Inflammatory macrophage (primary cell): ENCODE measurements at regions not wholly inside any gene's neighbourhood (a gene's known extent, or its start where the extent isn't known, plus 50 kb on each side); places are given as distances from the start of the nearest gene placed in this dataset.

ENCODE experiments used
- DNase-seq, 2 donors: peaks; one replicate each; pipeline ENCODE4 v3.0.0-alpha.2; 2020 to 2022

DNA sequence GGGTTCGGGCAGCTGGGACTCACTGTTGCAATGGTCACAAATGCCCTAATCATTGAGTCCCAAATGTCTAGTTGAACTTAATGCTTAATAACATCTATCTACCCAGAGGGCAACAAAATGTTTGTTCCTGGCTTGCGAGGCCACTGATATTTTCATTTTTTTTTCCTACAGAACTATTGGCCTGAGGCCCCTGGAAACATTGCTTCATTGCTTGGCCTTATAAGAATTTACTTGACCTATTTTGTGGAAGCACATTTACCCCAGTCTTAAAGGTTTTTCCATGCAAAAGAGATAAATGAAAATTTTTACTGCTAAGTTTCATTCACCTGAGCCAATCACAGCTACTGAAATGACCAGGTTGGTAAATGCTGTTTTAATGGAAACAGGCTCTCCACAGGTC, 133.1 kb upstream of the RIPOR2 start:
- DNase-seq: no peak

DNA sequence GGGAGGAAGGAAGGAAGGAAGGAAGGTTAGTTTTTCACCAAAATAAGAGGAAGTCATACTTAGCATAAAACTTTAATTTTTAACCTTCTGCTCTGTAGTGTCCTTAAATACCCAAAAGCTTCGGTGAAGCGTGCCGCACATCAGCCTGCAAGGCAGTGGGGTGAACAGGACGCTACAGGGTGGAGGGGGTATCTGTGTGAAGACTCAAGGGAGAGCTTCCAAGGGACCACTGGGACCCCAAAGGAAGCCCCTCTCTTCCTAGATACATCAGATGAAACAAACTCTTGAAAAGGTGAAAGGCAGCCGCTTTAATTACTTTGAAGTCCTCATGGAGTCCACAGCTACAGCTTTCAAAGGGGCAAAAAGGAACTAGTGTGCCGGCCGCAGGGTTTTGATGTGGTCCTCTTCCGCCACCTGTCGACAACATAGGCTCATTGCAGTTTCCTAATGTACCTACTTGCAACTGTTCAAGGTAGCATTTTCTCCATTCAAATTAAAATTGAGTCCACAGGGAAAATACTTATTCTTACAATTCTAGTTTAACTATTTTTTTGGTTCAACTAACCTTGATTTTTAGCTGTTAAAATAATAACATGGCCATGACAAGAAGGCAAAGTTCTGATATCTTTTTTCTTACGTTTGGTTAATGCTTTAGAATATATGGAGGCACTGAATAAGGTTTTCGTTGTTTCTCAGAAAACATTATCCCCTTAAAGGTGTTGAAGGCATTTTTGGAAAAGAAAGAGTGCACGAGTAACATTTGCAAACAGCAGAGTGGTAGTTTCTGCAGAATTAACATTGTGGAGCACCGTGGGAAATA, 135.0 kb upstream of the RIPOR2 start:
- DNase-seq: peak; percentile 88 to 89

DNA sequence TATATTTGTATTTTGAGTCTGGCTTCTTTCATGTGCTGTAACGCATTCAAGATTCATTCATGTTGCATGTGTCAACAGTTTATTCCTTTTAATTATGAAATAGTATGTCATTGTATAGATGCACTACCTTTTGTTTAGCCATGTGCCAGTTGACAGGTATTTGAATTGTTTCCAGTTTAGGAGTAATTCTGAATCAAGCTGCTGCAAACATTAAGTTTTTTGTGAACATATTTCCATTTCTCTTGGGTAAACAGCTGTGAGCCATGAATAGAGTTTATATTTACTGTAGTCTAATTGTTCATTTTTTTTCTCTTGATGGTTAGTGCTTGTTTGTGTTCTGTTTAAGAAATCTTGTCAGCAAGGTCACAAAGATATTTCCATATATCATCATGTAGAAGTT, 142.4 kb upstream of the RIPOR2 start:
- DNase-seq: no peak

DNA sequence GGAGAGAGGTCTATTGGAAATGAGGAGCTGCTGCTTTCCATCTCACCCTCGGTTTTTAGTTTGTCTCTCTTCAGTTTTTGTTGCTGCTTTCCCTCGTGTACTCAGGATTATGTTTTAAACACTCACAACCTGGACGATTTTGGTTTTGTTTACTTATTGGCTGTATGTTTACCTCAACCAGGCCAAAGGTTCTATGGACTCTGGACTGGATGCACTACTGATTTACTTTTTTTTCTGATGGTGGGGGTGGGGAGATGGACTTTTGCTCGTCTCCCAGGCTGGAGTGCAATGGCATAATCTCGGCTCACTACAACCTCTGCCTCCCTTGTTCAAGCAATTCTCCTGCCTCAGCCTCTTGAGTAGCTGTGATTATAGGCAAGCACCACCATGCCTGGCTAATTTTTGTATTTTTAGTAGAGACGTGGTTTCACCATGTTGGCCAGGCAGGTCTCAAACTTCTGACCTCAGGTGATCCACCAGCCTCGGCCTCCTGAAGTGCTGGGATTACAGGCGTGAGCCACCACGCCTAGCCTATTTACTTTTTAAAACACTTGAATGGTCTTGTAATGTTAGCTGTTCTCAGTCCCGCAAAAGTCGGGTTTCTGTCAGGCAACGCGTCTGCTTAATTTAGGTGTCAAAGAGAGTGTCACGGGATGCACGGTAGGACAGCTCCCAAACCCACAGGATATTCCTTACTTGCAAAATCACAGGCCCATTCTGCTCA, 148.2 kb upstream of the RIPOR2 start:
- DNase-seq: no peak

DNA sequence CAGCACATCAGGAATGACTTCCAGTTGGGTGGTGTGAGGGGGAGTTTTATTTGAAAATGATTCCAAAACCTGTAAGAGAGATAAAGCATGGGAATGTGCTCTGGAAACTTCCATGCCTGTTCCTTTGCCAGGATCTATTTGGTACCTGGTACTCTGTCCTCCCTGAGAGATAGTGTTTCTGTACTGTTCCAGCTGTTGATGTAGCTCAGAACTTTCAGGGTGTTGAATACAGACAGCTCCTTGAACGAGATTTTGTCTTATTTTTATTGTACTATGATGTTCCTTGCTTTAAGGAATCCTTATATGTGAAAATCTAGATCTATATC, 148.7 kb upstream of the RIPOR2 start:
- no peak for DNase-seq

DNA sequence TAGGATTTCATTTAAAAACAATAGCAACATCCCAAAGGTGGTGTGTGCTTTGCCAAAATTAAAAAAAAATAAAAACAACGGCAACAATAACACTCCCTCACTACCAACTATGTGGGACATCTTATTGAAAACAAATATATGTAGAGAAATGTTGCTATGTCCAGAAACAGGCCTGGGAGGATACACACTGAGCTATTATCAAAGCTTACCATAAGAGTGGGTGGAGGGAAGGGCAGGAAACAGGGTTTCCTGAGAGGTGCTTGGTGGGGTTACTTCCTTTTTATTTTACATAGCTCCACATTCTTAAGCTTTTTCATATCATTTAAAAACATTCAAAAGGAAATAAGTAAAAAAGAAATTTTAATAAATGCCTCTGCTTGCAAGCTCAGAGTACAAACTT, 150.0 kb upstream of the RIPOR2 start:
- peak; percentile 13 to 53 for DNase-seq

DNA sequence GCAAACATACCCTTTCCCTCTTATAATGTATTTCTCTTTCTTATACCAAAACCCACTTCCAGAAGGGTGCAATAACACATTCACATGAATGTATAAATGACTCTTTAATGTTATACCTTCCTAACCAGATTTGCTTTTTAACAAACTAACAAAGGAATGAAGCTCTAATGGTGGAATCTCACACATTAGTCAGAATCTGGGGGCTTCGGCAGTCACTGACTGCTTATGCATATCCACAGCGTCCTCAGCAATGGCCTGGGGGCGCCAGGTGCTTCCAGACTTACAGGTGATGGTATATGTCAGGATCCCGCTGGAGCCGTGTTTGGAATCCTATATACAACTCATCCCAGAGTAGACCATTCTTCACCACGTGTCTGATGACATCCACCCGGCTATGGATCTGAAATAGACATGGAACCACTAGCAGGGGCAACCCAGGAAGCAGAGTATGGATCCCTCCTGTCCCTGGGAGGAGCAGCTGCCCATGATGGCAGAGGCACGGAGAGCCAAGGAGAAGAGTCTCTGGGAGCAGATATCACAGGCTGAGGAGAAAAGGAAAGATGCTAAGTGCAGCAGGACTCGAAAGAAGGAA, 150.8 kb upstream of the RIPOR2 start:
- DNase-seq: no peak

DNA sequence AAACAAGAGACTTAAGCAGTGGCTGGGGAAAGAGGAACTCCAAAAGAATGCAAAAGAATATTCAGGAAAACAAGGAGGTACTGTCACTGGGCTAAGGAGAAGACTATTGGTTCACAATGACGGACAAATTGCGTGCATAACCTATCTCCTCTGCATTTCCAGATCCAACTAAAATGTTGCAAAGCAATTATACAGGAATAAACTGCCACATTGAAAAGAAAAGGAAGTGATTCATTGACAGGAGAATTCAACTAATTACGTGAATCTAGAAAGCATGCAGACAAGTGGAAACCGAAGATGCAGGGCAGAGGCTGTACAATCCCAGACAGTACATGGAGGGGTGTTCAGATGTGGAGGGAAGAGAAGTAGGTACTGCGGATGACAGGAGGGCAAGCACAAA, 152.8 kb upstream of the RIPOR2 start:
- no peak for DNase-seq

DNA sequence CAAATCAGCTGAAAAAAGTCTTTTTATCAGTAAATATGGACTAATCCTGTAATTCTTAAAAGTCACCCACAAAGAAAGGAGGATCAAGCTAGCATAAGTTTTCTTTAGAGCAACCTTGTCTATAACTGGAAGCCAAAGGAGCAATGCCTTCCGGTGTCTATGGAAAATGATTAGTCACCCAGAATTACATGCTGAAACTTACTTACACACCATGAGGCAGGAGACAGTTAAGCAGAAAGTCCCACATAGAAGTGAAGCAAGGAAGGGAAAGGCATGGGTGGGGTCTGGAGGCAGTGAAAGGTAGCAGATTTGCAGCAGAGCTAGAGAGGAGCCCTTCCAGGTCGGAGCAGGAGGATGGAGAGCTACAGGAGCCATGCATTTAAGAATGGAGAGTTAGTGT, 153.7 kb upstream of the RIPOR2 start:
- peak; percentile 8 to 44 for DNase-seq

DNA sequence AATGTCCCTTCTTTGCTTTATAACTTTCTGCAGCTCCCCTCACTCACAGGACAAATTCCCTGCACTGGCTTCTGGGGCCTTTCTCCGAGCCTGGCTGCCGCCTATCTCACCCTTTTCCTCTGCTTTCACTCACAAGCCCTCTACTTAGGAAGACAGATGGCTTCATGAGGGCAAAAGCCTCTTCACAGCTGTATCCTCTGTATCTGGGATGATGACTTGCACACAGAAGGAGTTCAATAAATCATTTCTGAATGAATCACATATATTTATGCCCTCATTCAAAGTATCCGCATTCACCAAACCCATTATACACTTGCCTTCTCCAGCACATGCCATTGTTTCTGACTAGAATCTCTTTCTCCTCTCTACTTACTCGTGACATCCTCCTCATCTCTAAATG, 159.0 kb upstream of the RIPOR2 start:
- DNase-seq: no peak

DNA sequence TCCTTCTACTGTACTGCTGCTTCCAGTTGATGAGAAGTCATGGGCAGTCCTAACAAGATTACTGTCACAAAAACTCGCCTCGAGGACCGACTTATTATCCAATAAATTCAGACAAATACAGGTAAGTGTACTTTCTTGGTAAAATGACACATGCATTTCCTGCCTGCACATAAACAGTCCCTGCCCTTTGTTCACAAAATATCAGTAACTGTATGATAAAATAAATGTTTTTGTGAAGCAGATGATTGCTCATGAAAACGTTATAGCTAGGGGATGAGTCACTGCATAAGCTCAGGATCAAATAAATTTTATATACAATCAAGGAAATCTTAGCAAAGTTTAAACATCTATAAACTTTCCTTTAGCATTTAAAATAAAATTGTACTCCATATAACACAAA, 164.5 kb upstream of the RIPOR2 start:
- DNase-seq: no peak

DNA sequence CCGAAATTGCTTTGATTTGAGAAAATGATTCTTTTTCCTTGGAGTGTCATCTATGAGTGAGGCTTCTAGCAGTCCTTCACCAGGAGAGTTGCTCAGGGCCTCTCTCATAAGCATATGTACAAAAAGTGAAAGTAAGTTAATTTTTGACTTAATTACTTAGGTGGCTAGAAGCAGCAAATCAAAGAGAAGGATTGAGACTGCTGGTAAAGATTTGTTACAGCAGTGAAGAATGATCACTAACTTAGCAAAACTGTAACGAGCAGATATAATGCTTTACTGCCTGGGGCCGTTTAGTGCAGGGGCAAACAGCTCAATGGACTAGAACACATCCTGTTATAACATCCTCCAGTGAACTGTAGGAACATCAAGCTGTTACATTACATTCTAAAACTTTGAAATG, 167.8 kb upstream of the RIPOR2 start:
- DNase-seq: no peak

DNA sequence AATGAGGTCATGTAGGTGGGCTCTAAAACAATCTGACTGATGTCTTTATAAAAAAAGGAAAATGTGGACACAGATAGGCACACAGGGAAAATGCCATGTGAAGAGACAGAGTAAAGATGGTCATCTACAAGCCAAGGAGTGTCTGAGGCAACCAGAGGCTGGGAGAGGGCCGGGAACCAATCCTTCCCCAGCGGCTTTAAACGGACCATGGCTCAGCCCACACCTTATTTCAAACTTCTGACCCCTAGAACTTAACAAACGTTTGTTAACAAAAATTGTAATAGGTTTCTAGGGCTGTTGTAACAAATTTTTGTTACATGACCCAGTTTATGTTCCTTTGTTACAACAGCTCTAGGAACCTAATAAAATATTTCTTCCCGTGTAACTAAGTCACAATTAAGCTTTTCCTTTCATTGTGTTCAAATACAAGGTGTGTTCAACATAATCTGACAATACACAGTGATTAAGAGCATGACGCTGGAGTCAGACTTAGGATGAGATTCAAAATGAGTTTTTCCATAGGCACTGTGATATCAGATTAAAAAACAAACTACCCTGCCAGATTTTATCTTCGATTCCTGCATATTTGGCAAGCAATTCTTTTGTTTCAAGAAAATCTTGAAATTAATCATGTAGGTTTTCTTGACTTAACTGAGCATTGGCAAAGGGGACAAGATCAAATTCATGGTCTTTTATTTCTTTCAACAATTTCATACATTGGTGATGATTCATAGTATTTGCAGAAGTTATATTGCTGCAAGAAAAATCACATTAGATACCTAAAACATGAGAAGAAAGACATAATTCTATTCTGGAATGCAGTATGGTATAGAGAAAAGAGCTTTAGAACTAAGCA, 169.5 kb upstream of the RIPOR2 start:
- DNase-seq: no peak

DNA sequence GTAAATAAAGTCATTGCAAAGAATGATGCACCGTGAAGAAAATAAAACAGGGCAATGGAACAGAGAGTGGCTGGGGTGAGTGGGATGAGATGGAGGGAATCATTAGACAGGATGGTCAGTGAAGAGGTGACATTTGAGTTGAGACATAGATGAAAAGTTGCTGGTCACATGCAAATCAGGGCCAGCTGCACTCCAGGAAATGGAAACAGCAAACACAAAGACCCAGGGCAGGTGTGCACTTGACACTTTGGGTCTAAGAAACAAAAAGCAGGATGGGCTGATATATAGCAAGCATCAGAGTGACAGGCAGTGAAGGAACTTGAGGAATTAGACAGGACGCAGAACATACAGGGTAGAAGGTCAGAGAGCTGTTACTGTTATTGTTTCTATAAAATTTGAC, 171.5 kb upstream of the RIPOR2 start:
- DNase-seq: no peak

DNA sequence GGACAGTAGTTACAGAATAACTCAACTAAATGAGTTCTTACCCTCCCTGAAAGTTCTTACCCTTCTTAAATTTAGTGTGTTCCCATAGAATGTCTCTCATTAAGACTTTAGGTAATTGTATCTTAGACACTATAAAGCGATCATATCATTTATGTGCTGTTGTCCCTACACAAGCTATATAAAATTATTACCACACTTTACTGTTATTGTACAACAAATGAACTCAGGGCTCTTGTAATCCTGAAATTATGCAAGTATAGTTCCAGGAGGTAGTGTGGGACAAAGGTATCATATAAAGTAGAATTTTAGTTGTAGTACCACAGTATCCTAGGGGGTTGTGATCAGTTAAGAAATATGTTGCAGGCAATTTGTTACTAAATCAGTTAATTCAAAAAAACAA, 167.4 kb upstream of the CARMIL1 start:
- no peak for DNase-seq

DNA sequence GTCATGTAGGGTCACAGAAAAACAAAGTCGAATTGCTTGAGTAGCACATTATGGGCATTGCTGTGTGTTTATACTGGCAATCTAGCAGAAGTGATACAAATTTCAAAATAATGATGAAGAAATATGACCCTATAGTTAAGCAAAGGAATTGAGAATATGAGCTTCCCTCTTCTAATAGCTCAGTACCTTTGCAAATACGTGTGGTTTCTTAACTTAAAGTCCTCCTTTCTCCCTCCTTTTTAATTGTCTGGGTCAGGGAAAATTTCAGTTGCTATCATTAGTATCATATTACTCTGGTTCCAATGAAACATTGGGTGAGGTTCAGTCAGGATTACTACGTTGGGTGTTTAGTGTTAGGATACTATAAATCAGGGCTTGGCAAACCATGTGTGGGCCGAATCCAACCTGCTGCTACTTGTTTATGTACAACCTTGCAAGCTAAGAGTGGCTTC, 166.8 kb upstream of the CARMIL1 start:
- DNase-seq: peak; percentile 44 to 95

DNA sequence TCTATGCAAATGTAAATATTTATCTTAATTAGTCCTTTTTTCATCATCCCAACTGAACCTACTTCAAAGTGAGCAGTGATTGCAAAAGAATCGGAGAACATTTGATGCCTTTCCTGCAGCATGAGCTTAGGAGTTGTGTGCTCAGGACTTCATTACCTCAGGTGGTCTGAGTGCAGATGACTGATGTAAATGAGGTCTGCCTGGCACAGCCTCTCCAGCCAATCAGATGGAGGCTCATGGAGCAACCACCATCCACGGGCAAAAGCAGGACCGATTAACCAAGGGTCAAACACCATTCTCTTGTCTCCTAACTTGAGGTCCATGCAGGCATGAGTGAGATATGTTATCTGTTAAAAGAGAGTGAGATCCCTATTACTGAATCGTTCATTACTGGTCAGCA, 165.7 kb upstream of the CARMIL1 start:
- DNase-seq: no peak

DNA sequence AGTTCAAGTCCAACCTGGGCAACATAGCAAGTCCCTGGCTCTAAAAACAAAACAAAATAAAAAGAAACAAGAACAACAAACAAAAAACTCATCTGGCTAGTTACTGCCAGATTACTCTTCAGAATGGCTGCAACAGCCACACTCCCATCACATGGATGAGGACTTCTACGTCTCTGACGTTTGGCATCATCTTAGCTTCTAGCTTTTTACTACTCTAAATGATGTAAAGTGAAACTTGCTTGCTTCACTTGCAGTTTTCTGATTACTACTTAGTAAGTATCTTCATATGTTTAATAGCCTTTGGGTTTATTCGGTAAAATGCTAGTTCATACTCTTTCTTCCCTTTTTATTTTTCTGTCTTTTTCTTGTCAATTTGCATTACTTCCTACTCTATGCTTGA, 161.1 kb upstream of the CARMIL1 start:
- peak in 1 of 2 donors; percentile 22 for DNase-seq

DNA sequence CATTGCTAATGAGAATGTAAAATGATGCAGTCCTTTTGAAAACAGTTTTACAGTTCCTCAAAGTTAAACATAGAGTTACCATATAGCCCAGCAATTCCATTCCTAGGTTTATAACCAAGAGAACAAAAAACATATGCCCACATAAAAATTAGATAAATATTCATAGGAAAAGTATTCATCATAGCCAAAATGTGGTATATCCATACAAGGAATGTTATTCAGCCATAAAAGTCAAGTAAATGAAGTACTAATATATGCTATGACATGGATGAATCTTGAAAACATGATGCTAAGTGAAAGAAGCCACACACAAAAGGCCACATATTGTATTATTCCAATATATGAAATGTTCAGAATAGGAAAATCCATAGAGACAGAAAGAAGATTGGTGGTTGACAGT, 158.0 kb upstream of the CARMIL1 start:
- DNase-seq: no peak

DNA sequence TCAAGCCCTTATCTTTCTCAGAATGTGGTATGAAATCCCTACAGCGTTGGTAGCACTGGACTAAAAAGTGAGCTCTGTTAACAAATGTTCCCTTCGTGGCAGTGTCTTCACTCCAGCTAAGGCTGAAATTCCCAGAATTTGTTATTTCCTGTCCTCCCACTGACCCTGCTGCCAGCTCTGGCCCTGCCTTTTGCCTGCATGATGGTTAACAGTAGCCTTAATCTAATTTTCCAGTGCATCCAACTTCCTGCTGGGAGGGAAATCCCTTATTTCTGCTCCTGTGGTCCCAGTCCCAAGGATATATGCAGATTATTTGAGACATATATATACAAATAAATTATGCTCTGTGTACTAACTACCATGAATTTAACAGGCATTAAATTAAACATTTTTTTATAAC, 157.2 kb upstream of the CARMIL1 start:
- no peak for DNase-seq

DNA sequence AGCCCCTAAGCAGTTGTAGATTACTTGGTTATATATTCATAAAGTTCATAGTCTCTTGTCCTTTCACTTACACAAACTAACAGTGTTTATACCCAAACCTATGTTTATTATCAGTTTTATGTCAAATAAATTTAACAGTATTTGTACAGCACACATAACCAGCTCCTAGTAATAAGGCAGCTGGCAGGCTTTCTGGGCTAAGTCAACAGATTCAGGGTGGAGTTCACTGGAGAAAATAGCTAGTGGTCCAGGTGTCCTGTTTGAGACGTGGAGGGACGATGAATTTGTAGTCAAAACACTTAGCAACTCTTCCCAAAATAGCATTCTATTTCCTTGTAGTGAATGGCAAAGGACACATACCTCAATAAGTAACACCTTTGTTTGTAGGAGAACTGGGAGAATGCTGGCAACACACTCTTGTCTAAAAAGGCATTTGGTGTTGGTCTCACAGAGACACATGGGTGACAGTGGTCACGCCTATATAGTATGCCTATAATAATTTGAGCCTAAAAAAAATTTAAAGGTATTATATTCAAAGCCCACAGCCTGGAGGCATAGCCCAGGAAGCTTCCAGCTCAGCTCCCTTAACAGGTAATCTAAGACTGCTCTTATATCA, 156.4 kb upstream of the CARMIL1 start:
- DNase-seq: no peak

DNA sequence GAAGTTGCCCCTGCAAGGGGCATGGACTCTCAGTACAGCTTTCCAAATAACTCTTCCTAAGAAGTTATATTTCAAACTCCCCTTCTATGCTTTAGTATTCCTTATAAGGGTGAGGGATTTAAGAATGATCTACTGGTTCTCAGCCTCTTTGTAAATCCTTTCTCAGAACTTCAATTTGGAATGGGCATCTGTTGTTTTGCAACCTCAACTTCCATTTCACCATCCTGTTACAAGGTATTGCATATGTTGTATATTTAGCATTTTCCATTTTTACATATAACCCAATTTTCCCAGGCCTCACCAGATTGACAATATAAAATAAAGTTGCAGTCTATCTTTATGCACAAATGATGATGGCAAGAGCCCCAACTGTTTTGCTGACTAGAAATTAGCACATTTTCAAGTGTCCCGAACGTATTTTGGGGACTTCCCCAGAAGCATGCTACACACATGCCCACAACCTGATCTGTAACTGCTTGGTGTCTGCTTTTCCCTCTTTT, 154.9 kb upstream of the CARMIL1 start:
- peak in 1 of 2 donors; percentile 30 for DNase-seq
